K562 (cell line): ENCODE measurements at regions not wholly inside any gene's neighbourhood (a gene's known extent, or its start where the extent isn't known, plus 50 kb on each side); places are given as distances from the start of the nearest gene placed in this dataset.

Source experiments
- ATAC-seq: fragments of 200-7000 bp; cut with Tn5 transposase; 3 replicates; pipeline ENCODE4 v1.9.1; 2020; ENCODE audit warnings: moderate library complexity
- BruUV-seq: library from RNA; stranded (reverse); fragments of 400-500 nt; replicated peaks from 2 replicates; lab custom pipeline; 2021; lab: Mats Ljungman, UMichigan
- CTCF ChIA-PET: fragments of 300-600 bp; formaldehyde crosslinking; extraction: SDS; loops from one replicate; lab custom pipeline; 2021; ENCODE audit warnings: low intra/inter-chr PET ratio; lab: Yijun Ruan, JAX
- POLR2A ChIA-PET: fragments of 300-600, 350-650 bp; sonication (Branson Sonifier 250); formaldehyde crosslinking; extraction: SDS; loops from one replicate; lab custom pipeline; 2021; ENCODE audit warnings: antibody characterized with exemption, inconsistent platforms; lab: Yijun Ruan, JAX
- DNase-seq, 4 experiments: peaks; one replicate each; pipeline versions ENCODE4 v3.0.0 to v3.0.0-alpha.2; 2011 to 2018; ENCODE audit warnings: low spot score in 3 of 4, mixed read lengths in 3 of 4; ENCODE audit errors: extremely low read depth in 1 of 4
- FAIRE-seq: peaks from 2 replicates; lab custom pipeline; 2011; peaks lifted over from hg19 to GRCh38; lab: Jason Lieb, UNC
- H2AFZ ChIP-seq: 2 replicates; pipeline ENCODE4 v1.6.0; 2011; ENCODE audit warnings: low read depth, low read length, control low read depth, inconsistent platforms
- H3K27ac ChIP-seq: fragments of 200-600 bp; 3 replicates; pipeline ENCODE4 v1.8.0; 2011; ENCODE audit warnings: low read depth, mild to moderate bottlenecking, control low read depth, inconsistent platforms, low read length, moderate library complexity, mixed read lengths; ENCODE audit errors: extremely low read depth
- H3K27me3 ChIP-seq, 2 experiments: fragments of 300-600 bp in 1 of 2; 2 replicates in 1 of 2; 3 replicates in 1 of 2; pipeline versions ENCODE4 v1.6.0 to v1.8.0; 2011; ENCODE audit warnings: inconsistent platforms in 2 of 2, low read length in 2 of 2, mild to moderate bottlenecking in 1 of 2, mixed read lengths in 1 of 2, moderate library complexity in 1 of 2; ENCODE audit not compliant: control insufficient read depth in 2 of 2, insufficient read depth in 2 of 2
- H3K36me3 ChIP-seq: fragments of 300-600 bp; 3 replicates; pipeline ENCODE4 v1.8.0; 2011; ENCODE audit warnings: mild to moderate bottlenecking, low read length, inconsistent platforms; ENCODE audit not compliant: control insufficient read depth, insufficient read depth
- H3K4me1 ChIP-seq, 2 experiments: fragments of 200-600 bp in 1 of 2; replicated peaks in 1 of 2; 2 replicates in 1 of 2; 3 replicates in 1 of 2; pipeline versions ENCODE4 v1.5.1 to v1.8.0; 2011; ENCODE audit warnings: inconsistent platforms in 2 of 2, low read length in 2 of 2, mild to moderate bottlenecking in 1 of 2, mixed read lengths in 1 of 2, moderate library complexity in 1 of 2; ENCODE audit not compliant: control insufficient read depth in 2 of 2, insufficient read depth in 2 of 2
- H3K4me2 ChIP-seq: 2 replicates; pipeline ENCODE4 v1.6.1; 2011; ENCODE audit warnings: low read length, control low read depth, inconsistent platforms, mixed read lengths; ENCODE audit not compliant: insufficient read depth
- H3K4me3 ChIP-seq: fragments of 200-600 bp; sonication (generic), shearing (Covaris generic); 2 replicates; pipeline ENCODE4 v1.5.1; 2016; ENCODE audit warnings: control low read depth, inconsistent platforms
- H3K79me2 ChIP-seq: fragments of 200-600 bp; 3 replicates; pipeline ENCODE4 v1.8.0; 2011; ENCODE audit warnings: low read length, inconsistent platforms; ENCODE audit not compliant: control insufficient read depth, insufficient read depth
- H3K9ac ChIP-seq, 2 experiments: 2 replicates each; pipeline versions ENCODE4 v1.6.0 to v1.6.1; 2011; ENCODE audit warnings: low read depth in 2 of 2, low read length in 2 of 2, control low read depth in 1 of 2, inconsistent platforms in 1 of 2, mild to moderate bottlenecking in 1 of 2, mixed read lengths in 1 of 2; ENCODE audit not compliant: insufficient read depth in 1 of 2
- H3K9me1 ChIP-seq: one replicate; pipeline ENCODE4 v1.6.0; 2011; ENCODE audit warnings: inconsistent platforms, mild to moderate bottlenecking, low read length, moderate library complexity; ENCODE audit not compliant: control insufficient read depth, insufficient read depth
- H3K9me3 ChIP-seq: replicated peaks from 2 replicates; pipeline ENCODE4 v1.5.1; 2011; ENCODE audit warnings: low read depth, low read length, inconsistent platforms; ENCODE audit not compliant: control insufficient read depth, insufficient read depth
- H4K20me1 ChIP-seq: replicated peaks from 2 replicates; pipeline ENCODE4 v1.6.1; 2011; ENCODE audit warnings: low read length, inconsistent platforms, mixed read lengths; ENCODE audit not compliant: control insufficient read depth, insufficient read depth
- CREB5 ChIP-seq: fragments of 250-450 bp; sonication (Bioruptor Pico); IDR thresholded peaks from 2 replicates; pipeline ENCODE4 v1.5.0; 2020; ENCODE audit warnings: mild to moderate bottlenecking
- FOXA3 ChIP-seq, 2 experiments: fragments of 450-650 bp in 1 of 2; sonication (generic) in 1 of 2; formaldehyde crosslinking; IDR thresholded peaks in 1 of 2; conservative IDR thresholded peaks in 1 of 2; 2 replicates each; pipeline versions ENCODE4 v1.4.0 to v1.8.0; 2020 to 2022; ENCODE audit warnings: mild to moderate bottlenecking in 2 of 2, missing genetic modification reagents in 1 of 2
- HDAC6 ChIP-seq: IDR thresholded peaks from 2 replicates; pipeline ENCODE4 v1.6.1; 2012; ENCODE audit warnings: low read depth, mild to moderate bottlenecking, control low read depth, inconsistent platforms, low read length, moderate library complexity
- SP1 ChIP-seq: sonication (generic); formaldehyde crosslinking; IDR thresholded peaks from 2 replicates; pipeline ENCODE4 v1.8.1; 2022; ENCODE audit warnings: mild to moderate bottlenecking, missing genetic modification reagents
- ZBTB34 ChIP-seq: fragments of 250-450 bp; sonication (Bioruptor Pico); IDR thresholded peaks from 2 replicates; pipeline ENCODE4 v1.8.0; 2021; ENCODE audit warnings: mild to moderate bottlenecking, moderate library complexity
- ZNF583 ChIP-seq: fragments of 250-450 bp; sonication (Bioruptor Pico); IDR thresholded peaks from 2 replicates; pipeline ENCODE4 v1.4.0; 2020
- ZNF717 ChIP-seq: fragments of 250-450 bp; sonication (Bioruptor Pico); IDR thresholded peaks from 2 replicates; pipeline ENCODE4 v1.5.0; 2021
- WGBS: fragments of 100-300 bp; shearing (Covaris generic); methylation state at CpG from one replicate; pipeline ENCODE4 v1.1.6; 2016; ENCODE audit warnings: low coverage, mixed read lengths; ENCODE audit not compliant: insufficient coverage; ENCODE audit errors: missing lambda C conversion rate; 5-methylcytosine and 5-hydroxymethylcytosine counted together
- in situ Hi-C: fragments of 300-500 bp; cut with MboI; formaldehyde crosslinking; loops from 4 replicates; pipeline ENCODE4 v1.15.0; 2018; ENCODE audit warnings: inconsistent platforms, mixed read lengths
- intact Hi-C: fragments of 100-400 bp; cut with micrococcal nuclease; formaldehyde crosslinking; loops from 2 replicates; pipeline ENCODE4 v1.14.2; 2022
- TF ChIP-seq, protein P1 (sequence below): IDR thresholded peaks from 2 replicates; pipeline ENCODE4 v1.6.1; 2016; ENCODE audit warnings: missing genetic modification characterization, missing compliant biosample characterization
- TF ChIP-seq, protein P2 (sequence below): sonication (generic); formaldehyde crosslinking; IDR thresholded peaks from 2 replicates; pipeline ENCODE4 v1.8.0; 2022; ENCODE audit warnings: mild to moderate bottlenecking, missing genetic modification reagents

- H3K9me1 ChIP-seq, result no peaks in the 10 kb centered on the region
- TF ChIP-seq HDAC6, result no peak
- TF ChIP-seq ZNF583 (CRISPR knock-in tag), result no peak
- no peak for TF ChIP-seq SP1 (CRISPR knock-in tag)
- no peak for TF ChIP-seq ZBTB34 (CRISPR knock-in tag)
- TF ChIP-seq CREB5 (CRISPR knock-in tag), result no peak
- no peak for TF ChIP-seq FOXA3 (CRISPR knock-in tag; conservative IDR thresholded peaks at IDR 0.05 in 1 of 2, IDR thresholded peaks at IDR 0.05 in 1 of 2)
- TF ChIP-seq, protein P1, sequence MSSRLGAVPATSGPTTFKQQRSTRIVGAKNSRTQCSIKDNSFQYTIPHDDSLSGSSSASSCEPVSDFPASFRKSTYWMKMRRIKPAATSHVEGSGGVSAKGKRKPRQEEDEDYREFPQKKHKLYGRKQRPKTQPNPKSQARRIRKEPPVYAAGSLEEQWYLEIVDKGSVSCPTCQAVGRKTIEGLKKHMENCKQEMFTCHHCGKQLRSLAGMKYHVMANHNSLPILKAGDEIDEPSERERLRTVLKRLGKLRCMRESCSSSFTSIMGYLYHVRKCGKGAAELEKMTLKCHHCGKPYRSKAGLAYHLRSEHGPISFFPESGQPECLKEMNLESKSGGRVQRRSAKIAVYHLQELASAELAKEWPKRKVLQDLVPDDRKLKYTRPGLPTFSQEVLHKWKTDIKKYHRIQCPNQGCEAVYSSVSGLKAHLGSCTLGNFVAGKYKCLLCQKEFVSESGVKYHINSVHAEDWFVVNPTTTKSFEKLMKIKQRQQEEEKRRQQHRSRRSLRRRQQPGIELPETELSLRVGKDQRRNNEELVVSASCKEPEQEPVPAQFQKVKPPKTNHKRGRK (tag), result no peak
- TF ChIP-seq ZNF717 (CRISPR knock-in tag), result no peak
- TF ChIP-seq, protein P2, sequence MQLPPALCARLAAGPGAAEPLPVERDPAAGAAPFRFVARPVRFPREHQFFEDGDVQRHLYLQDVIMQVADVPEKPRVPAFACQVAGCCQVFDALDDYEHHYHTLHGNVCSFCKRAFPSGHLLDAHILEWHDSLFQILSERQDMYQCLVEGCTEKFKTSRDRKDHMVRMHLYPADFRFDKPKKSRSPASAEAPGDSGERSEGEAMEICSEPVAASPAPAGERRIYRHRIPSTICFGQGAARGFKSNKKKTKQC (CRISPR knock-in tag), result no peak
- H3K4me3 ChIP-seq, result no peak overlapping the region
- H3K36me3 ChIP-seq, result no peaks in the 10 kb centered on the region
- H3K9ac ChIP-seq, result no peak overlapping the region
- WGBS, result 0% methylated on average over 2 of the region's 2 CpGs
- no peaks in the 10 kb centered on the region for H3K9me3 ChIP-seq
- no peak overlapping the region for H3K4me2 ChIP-seq
- CTCF ChIA-PET, result no interaction called here
- H2AFZ ChIP-seq, result no peak overlapping the region
- POLR2A ChIA-PET, result no interaction called here
- no peak for FAIRE-seq
- H3K79me2 ChIP-seq, result no peaks in the 10 kb centered on the region
- H3K27ac ChIP-seq, result no peak overlapping the region
- ATAC-seq, result no peak
- H3K4me1 ChIP-seq, result no peaks in the 10 kb centered on the region
- no peaks in the 10 kb centered on the region for H3K27me3 ChIP-seq
- intact Hi-C loops (no loop called here), in situ Hi-C loops (no loop called here)
- H4K20me1 ChIP-seq, result no peaks in the 10 kb centered on the region
- DNase-seq, result no peak
- BruUV-seq, result no TSS peak
These were observed 1995.2 kb upstream of the PIK3C3 start for GRCh38 chr18:39959839-39960238.
